ENCODE measurements at regions not wholly inside any gene's neighbourhood (a gene's known extent, or its start where the extent isn't known, plus 50 kb on each side); places are given as distances from the start of the nearest gene placed in this dataset.
"Not testable (repeated sequence)": the region's sequence is repeated elsewhere in the genome, so short reads cannot be mapped to it uniquely, and the experiment has no call there.

- DNase-seq (ENCODE audit: low spot score in 2 of 2, unreplicated experiment in 2 of 2) = no peak
- peaks cover 2% of the 10 kb centered on the region for H3K4me1 Mint-ChIP-seq
Measured at GRCh38 chrX:40945361-40945713, 139.9 kb upstream of the USP9X start.

GRCh38 chrX:40947276-40947675 is 138.0 kb upstream of the USP9X start:
- H3K27me3 Mint-ChIP-seq (ENCODE audit: low read depth) = no peaks in the 10 kb centered on the region
- peaks cover 28% of the 10 kb centered on the region for H3K9me3 Mint-ChIP-seq
- peaks cover 2% of the 10 kb centered on the region for H3K4me1 Mint-ChIP-seq
- peaks cover 2% of the 10 kb centered on the region for H3K36me3 Mint-ChIP-seq
- H3K27ac Mint-ChIP-seq = no peak overlapping the region
- no peak for DNase-seq (ENCODE audit: low spot score in 2 of 2, unreplicated experiment in 2 of 2)
- no peak for TF ChIP-seq CTCF (IDR thresholded peaks at IDR 0.05; ENCODE audit: unreplicated experiment)
- H3K4me3 Mint-ChIP-seq = no peak overlapping the region

More at GRCh38 chrX:40945361-40945713, 139.9 kb upstream of the USP9X start:
- Mint-ChIP-seq H3K36me3 (peaks cover 2% of the 10 kb centered on the region), H3K4me3 (no peak overlapping the region), H3K27ac (no peak overlapping the region), H3K27me3 (ENCODE audit: low read depth) (no peaks in the 10 kb centered on the region), H3K9me3 (peaks cover 20% of the 10 kb centered on the region)
- no peak for TF ChIP-seq CTCF (IDR thresholded peaks at IDR 0.05; ENCODE audit: unreplicated experiment)

DNA sequence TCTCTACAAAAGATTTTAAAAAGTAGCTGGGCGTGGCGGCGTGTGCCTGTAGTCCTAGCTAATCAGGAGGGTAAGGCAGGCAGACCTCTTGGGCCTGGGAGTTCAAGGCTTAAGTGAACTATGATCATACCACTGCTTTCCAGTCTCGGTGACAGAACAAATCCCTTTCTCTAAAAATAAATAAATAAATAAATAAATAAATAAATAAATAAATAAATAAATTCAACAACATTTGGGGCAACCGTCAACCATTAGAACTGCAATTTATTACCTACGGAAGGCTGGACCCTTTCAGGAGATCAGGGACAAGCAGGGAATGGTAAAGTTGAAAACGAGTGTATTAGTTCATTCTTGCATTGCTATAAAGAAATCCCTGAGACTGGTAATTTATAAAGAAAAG is 136.2 kb upstream of the USP9X start:
- DNase-seq (ENCODE audit: low spot score in 2 of 2, unreplicated experiment in 2 of 2) = no peak
- no peaks in the 10 kb centered on the region for H3K27me3 Mint-ChIP-seq (ENCODE audit: low read depth)
- no peak overlapping the region for H3K27ac Mint-ChIP-seq
- H3K4me3 Mint-ChIP-seq = no peak overlapping the region
- no peak for TF ChIP-seq CTCF (IDR thresholded peaks at IDR 0.05; ENCODE audit: unreplicated experiment)
- peaks cover 28% of the 10 kb centered on the region for H3K9me3 Mint-ChIP-seq
- peaks cover 2% of the 10 kb centered on the region for H3K4me1 Mint-ChIP-seq
- H3K36me3 Mint-ChIP-seq = peaks cover 2% of the 10 kb centered on the region

GRCh38 chrX:40950546-40950945 is 134.7 kb upstream of the USP9X start:
- DNase-seq (ENCODE audit: low spot score in 2 of 2, unreplicated experiment in 2 of 2) = no peak
- peaks cover 2% of the 10 kb centered on the region for H3K36me3 Mint-ChIP-seq
- H3K4me3 Mint-ChIP-seq = no peak overlapping the region
- H3K4me1 Mint-ChIP-seq = no peaks in the 10 kb centered on the region
- no peaks in the 10 kb centered on the region for H3K27me3 Mint-ChIP-seq (ENCODE audit: low read depth)
- no peak for TF ChIP-seq CTCF (IDR thresholded peaks at IDR 0.05; ENCODE audit: unreplicated experiment)
- H3K27ac Mint-ChIP-seq = no peak overlapping the region
- H3K9me3 Mint-ChIP-seq = peaks cover 28% of the 10 kb centered on the region

DNA sequence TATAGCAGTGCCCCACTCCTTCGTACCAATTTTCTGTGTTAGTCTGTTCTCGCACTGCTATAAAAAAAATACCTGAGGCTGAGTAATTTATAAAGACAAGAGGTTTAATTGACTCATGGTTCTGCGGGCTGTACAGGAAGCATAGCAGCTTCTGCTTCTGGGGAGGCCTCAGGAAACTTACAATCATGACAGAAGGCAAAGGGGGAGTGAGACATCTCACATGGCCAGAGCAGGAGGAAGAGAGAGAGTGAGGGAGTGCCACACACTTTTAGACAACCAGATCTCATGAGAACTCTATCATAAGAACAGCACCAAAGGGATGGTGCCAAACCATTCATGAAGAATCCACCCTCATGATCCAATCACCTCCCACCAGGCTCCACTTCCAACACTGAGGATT is 133.8 kb upstream of the USP9X start:
- H3K9me3 Mint-ChIP-seq = peaks cover 31% of the 10 kb centered on the region
- H3K4me1 Mint-ChIP-seq; H3K27me3 Mint-ChIP-seq (ENCODE audit: low read depth); H3K27ac Mint-ChIP-seq; DNase-seq (ENCODE audit: low spot score in 2 of 2, unreplicated experiment in 2 of 2); H3K36me3 Mint-ChIP-seq; H3K4me3 Mint-ChIP-seq: not testable (repeated sequence)

DNA sequence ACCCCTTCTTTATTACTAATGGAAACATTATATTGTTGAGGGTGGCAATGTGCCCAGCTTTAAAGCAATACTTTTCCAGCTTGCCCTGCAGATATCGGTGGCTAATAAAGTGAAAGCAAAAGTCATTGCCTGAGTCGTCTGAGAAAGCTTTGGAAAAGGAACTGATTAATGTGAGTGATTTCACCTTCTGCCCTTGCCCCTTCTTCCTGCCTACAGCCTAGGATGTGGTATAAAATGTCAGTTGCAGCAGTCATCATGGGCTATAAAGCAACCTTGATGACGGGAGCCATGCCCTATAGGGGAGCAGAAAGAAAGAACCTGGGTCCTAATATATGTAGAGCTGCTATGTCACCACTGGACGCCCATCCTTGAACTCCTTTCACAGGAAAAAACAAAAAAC is 132.4 kb upstream of the USP9X start:
- H3K9me3 Mint-ChIP-seq = peaks cover 34% of the 10 kb centered on the region
- H3K27me3 Mint-ChIP-seq (ENCODE audit: low read depth) = no peaks in the 10 kb centered on the region
- TF ChIP-seq CTCF (IDR thresholded peaks at IDR 0.05; ENCODE audit: unreplicated experiment) = no peak
- H3K4me1 Mint-ChIP-seq = no peaks in the 10 kb centered on the region
- no peak overlapping the region for H3K27ac Mint-ChIP-seq
- H3K4me3 Mint-ChIP-seq = no peak overlapping the region
- H3K36me3 Mint-ChIP-seq = peaks cover 2% of the 10 kb centered on the region
- no peak for DNase-seq (ENCODE audit: low spot score in 2 of 2, unreplicated experiment in 2 of 2)

All from mesothelial cell of epicardium (in vitro differentiated cells).